Heart right ventricle (tissue), 16 donors: ENCODE measurements at regions not wholly inside any gene's neighbourhood (a gene's known extent, or its start where the extent isn't known, plus 50 kb on each side); places are given as distances from the start of the nearest gene placed in this dataset.

Experiments
- ATAC-seq, 8 donors: fragments of 200-7000 bp; cut with Tn5 transposase; one replicate each; pipeline ENCODE4 v1.9.1; 2020; ENCODE audit warnings: mild to moderate bottlenecking in 8 of 8, moderate library complexity in 8 of 8, moderate number of reproducible peaks in 1 of 8
- DNase-seq, 2 donors: peaks; one replicate each; pipeline ENCODE4 v3.0.0-alpha.2; 2020
- H3K27ac ChIP-seq, 10 donors: fragments of 200-600 bp; sonication (generic) in 2 of 10; one replicate each; pipeline versions ENCODE4 v1.5.0 to v1.8.0; 2020 to 2022; ENCODE audit warnings: mild to moderate bottlenecking in 3 of 10
- H3K27me3 ChIP-seq, 7 donors: fragments of 200-600 bp; one replicate each; pipeline ENCODE4 v1.8.0; 2021 to 2022; ENCODE audit warnings: mild to moderate bottlenecking in 2 of 7
- H3K36me3 ChIP-seq, 9 donors: fragments of 200-600 bp; sonication (generic) in 1 of 9; one replicate each; pipeline versions ENCODE4 v1.5.0 to v1.8.0; 2020 to 2022; ENCODE audit warnings: mild to moderate bottlenecking in 2 of 9
- H3K4me1 ChIP-seq, 9 donors: fragments of 200-600 bp; sonication (generic) in 1 of 9; one replicate each; pipeline versions ENCODE4 v1.5.0 to v1.8.0; 2020 to 2022; ENCODE audit warnings: mild to moderate bottlenecking in 4 of 9
- H3K4me3 ChIP-seq, 10 donors: fragments of 200-600 bp; sonication (generic) in 2 of 10; one replicate each; pipeline versions ENCODE4 v1.5.0 to v1.8.0; 2020 to 2022; ENCODE audit warnings: mild to moderate bottlenecking in 7 of 10, moderate library complexity in 2 of 10
- H3K9me3 ChIP-seq, 11 donors: fragments of 200-600 bp in 10 of 11; sonication (generic) in 2 of 11; one replicate each; pipeline versions ENCODE4 v1.5.0 to v1.8.0; 2013 to 2022; ENCODE audit warnings: mild to moderate bottlenecking in 2 of 11, control low read depth in 1 of 11, moderate library complexity in 1 of 11
- CTCF ChIP-seq, 9 donors: fragments of 200-600 bp; sonication (generic) in 2 of 9; IDR thresholded peaks; one replicate each; pipeline versions ENCODE4 v1.5.0 to v1.8.0; 2021 to 2022; ENCODE audit warnings: antibody characterized with exemption in 9 of 9, mild to moderate bottlenecking in 5 of 9, moderate library complexity in 1 of 9
- WGBS, 2 donors: extraction: QIAGEN DNeasy Blood & Tissue Kit; methylation state at CpG; one replicate each; pipeline ENCODE4 v1.1.7; 2013; ENCODE audit warnings: inconsistent platforms in 1 of 2; 5-methylcytosine and 5-hydroxymethylcytosine counted together
- intact Hi-C, 10 donors: fragments of 100-400 bp; cut with DNase I; formaldehyde crosslinking; loops; one replicate each; pipeline versions ENCODE4 v1.11.1 to v1.14.2; 2022
- donor health status: Arrhythmogenic right ventricular cardiomyopathy.
- donor health status: ischemic (EF 13 %, LVEDD 7.1; RV severe dilation, severe dysfunction).
- donor health status: healthy with polysubstance abuse.
- donor health status: DM: no; HTN: yes; CAD: no.
- donor health status: DM: no; HTN: no; CAD: no.
- donor health status: ischemic (EF 25% LVEDD 6.9; RV normal size, moderate dysfunction).
- donor health status: ischemic (EF 25% LVEDD 5.7; RV mildly dilated, moderate dysfunction).
- donor health status: healthy.
- donor health status: DM: yes; HTN: yes; CAD: no.
- donor health status: Ischemic cardiomyopathy.
- donor health status: ischemic (EF 35%, LVEDD 5.7; RV mildly dilated, moderate dysfunction).
- donor health status: nonischemic (EF 11% LVEDD 7.7; RV severe dilation, severe dysfunction).
- donor health status: DM: yes; HTN: yes; CAD: no.
- donor health status: PGD.
- donor health status: ischemic (EF 29% LVEDD 5.4; RV normal size, mild dysfunction).
- donor health status: nonischemic (EF 23%, LVEDD 6.1; RV moderate dilation, normal function).

- Histone ChIP-seq H3K9me3 (no peaks in the 10 kb centered on the region), H3K4me1 (no peaks in the 10 kb centered on the region), H3K36me3 (no peaks in the 10 kb centered on the region), H3K4me3 (no peak overlapping the region), H3K27me3 (peaks cover 0 to 4% (median 0%) of the 10 kb centered on the region in 7 donors), H3K27ac (no peak overlapping the region)
- DNase-seq: no peak
- 77 to 82% methylated on average over 2 of the region's 2 CpGs for WGBS, 2 donors
- TF ChIP-seq CTCF (IDR thresholded peaks at IDR 0.05): no peak
- ATAC-seq: no peak
- intact Hi-C loops: loop anchor here in 1 of 10 donors (10.0 kb wide), 1 partner anchor 59 kb away; no protein-coding TSS in a partner anchor
Observed at GRCh38 chr18:51643483-51643882, 446.0 kb upstream of the MEX3C start.

GRCh38 chr18:51645607-51646006 is 448.1 kb upstream of the MEX3C start:
- intact Hi-C loops: loop anchor here in 1 of 10 donors (10.0 kb wide), 1 partner anchor 61 kb away; no protein-coding TSS in a partner anchor
- TF ChIP-seq CTCF (IDR thresholded peaks at IDR 0.05): no peak
- no peak for DNase-seq
- H3K4me3 ChIP-seq: no peak overlapping the region
- no peaks in the 10 kb centered on the region for H3K36me3 ChIP-seq
- H3K9me3 ChIP-seq: no peaks in the 10 kb centered on the region
- H3K27me3 ChIP-seq: no peaks in the 10 kb centered on the region
- H3K27ac ChIP-seq: no peak overlapping the region
- H3K4me1 ChIP-seq: no peaks in the 10 kb centered on the region
- ATAC-seq: no peak

- DNase-seq: no peak
- peaks cover 0 to 2% (median 0%) of the 10 kb centered on the region in 7 donors for H3K27me3 ChIP-seq
- H3K27ac ChIP-seq: no peak overlapping the region
- H3K36me3 ChIP-seq: no peaks in the 10 kb centered on the region
- intact Hi-C loops: loop anchor here in 1 of 10 donors (10.0 kb wide), 1 partner anchor 63 kb away; no protein-coding TSS in a partner anchor
- no peak for TF ChIP-seq CTCF (IDR thresholded peaks at IDR 0.05)
- no peaks in the 10 kb centered on the region for H3K4me1 ChIP-seq
- ATAC-seq: no peak
- H3K9me3 ChIP-seq: no peaks in the 10 kb centered on the region
- no peak overlapping the region for H3K4me3 ChIP-seq
- WGBS, 2 donors: 91 to 92% methylated on average over 1 of the region's 1 CpG
Observed at GRCh38 chr18:51647346-51647745, 449.9 kb upstream of the MEX3C start.

- H3K27me3 ChIP-seq: peaks cover 0 to 2% (median 0%) of the 10 kb centered on the region in 7 donors
- TF ChIP-seq CTCF (IDR thresholded peaks at IDR 0.05): no peak
- no peak for DNase-seq
- intact Hi-C loops: loop anchor here in 1 of 10 donors (10.0 kb wide), 1 partner anchor 63 kb away; no protein-coding TSS in a partner anchor
- H3K9me3 ChIP-seq: no peaks in the 10 kb centered on the region
- WGBS, 2 donors: 63 to 79% methylated on average over 2 of the region's 2 CpGs
- no peak overlapping the region for H3K4me3 ChIP-seq
- ATAC-seq: no peak
- H3K27ac ChIP-seq: no peak overlapping the region
- H3K36me3 ChIP-seq: no peaks in the 10 kb centered on the region
- H3K4me1 ChIP-seq: no peaks in the 10 kb centered on the region
Observed at GRCh38 chr18:51647942-51648341, 450.5 kb upstream of the MEX3C start.
